H1 (cell line): ENCODE measurements at regions not wholly inside any gene's neighbourhood (a gene's known extent, or its start where the extent isn't known, plus 50 kb on each side); places are given as distances from the start of the nearest gene placed in this dataset.
"Not testable (repeated sequence)": the region's sequence is repeated elsewhere in the genome, so short reads cannot be mapped to it uniquely, and the experiment has no call there.

Experiments used
- CTCF ChIA-PET: fragments of 300-600 bp; sonication (Branson Sonifier 250); formaldehyde crosslinking; loops from one replicate; lab custom pipeline; 2021; ENCODE audit not compliant: partially characterized antibody; lab: Charles Lee
- POLR2A ChIA-PET: fragments of 300-600 bp; sonication (Branson Sonifier 250); formaldehyde crosslinking; loops from one replicate; lab custom pipeline; 2021; ENCODE audit warnings: inconsistent platforms; ENCODE audit not compliant: partially characterized antibody; lab: Charles Lee
- DNase-seq, 2 experiments: peaks; one replicate each; pipeline versions ENCODE4 v3.0.0 to v3.0.0-alpha.2; 2010 to 2022; ENCODE audit warnings: low spot score in 2 of 2, low read depth in 1 of 2, mixed read lengths in 1 of 2
- FAIRE-seq: peaks from 2 replicates; lab custom pipeline; 2011; peaks lifted over from hg19 to GRCh38; lab: Jason Lieb, UNC
- H2AFZ ChIP-seq: 2 replicates; pipeline ENCODE4 v1.8.1; 2012; ENCODE audit warnings: low read length, inconsistent platforms
- H2AK5ac ChIP-seq: 2 replicates; pipeline ENCODE4 v1.6.1; 2013; ENCODE audit warnings: low read depth, low read length
- H2BK120ac ChIP-seq: replicated peaks from 2 replicates; pipeline ENCODE3; 2013; ENCODE audit warnings: low read depth, low read length, inconsistent platforms
- H2BK12ac ChIP-seq: 2 replicates; pipeline ENCODE4 v1.6.1; 2013; ENCODE audit warnings: low read depth, low read length
- H2BK15ac ChIP-seq: 2 replicates; pipeline ENCODE4 v1.6.1; 2013; ENCODE audit warnings: low read length
- H2BK20ac ChIP-seq: 2 replicates; pipeline ENCODE4 v1.6.1; 2013; ENCODE audit warnings: low read length
- H2BK5ac ChIP-seq: 2 replicates; pipeline ENCODE4 v1.6.1; 2013; ENCODE audit warnings: low read depth, low read length
- H3K14ac ChIP-seq: 2 replicates; pipeline ENCODE4 v1.6.1; 2013; ENCODE audit warnings: inconsistent platforms; ENCODE audit not compliant: insufficient read length
- H3K18ac ChIP-seq: 2 replicates; pipeline ENCODE4 v1.6.1; 2013; ENCODE audit warnings: low read length; ENCODE audit errors: extremely low read depth
- H3K23ac ChIP-seq: 2 replicates; pipeline ENCODE4 v1.6.1; 2013; ENCODE audit warnings: inconsistent platforms; ENCODE audit not compliant: insufficient read length
- H3K23me2 ChIP-seq: 2 replicates; pipeline ENCODE4 v1.6.1; 2013; ENCODE audit warnings: low read depth, low read length
- H3K27ac ChIP-seq: 2 replicates; pipeline ENCODE4 v1.6.1; 2011; ENCODE audit warnings: low read depth, low read length, inconsistent platforms
- H3K27me3 ChIP-seq, 4 experiments: replicated peaks in 1 of 4; 1 replicate in 1 of 4; 2 replicates in 3 of 4; pipeline versions ENCODE4 v1.6.1 to v1.8.1; 2011 to 2013; ENCODE audit warnings: low read length in 3 of 4, mild to moderate bottlenecking in 3 of 4, inconsistent platforms in 2 of 4, mixed read lengths in 2 of 4, moderate library complexity in 1 of 4; ENCODE audit not compliant: control insufficient read depth in 3 of 4, insufficient read depth in 3 of 4; ENCODE audit errors: extremely low read depth in 1 of 4
- H3K36me3 ChIP-seq, 4 experiments: 2 replicates each; pipeline versions ENCODE4 v1.6.1 to v1.8.1; 2011 to 2013; ENCODE audit warnings: mild to moderate bottlenecking in 4 of 4, low read length in 3 of 4, moderate library complexity in 2 of 4, control low read depth in 1 of 4, inconsistent platforms in 1 of 4; ENCODE audit not compliant: insufficient read depth in 4 of 4, control insufficient read depth in 2 of 4
- H3K4ac ChIP-seq: replicated peaks from 2 replicates; pipeline ENCODE3; 2013; ENCODE audit warnings: low read length, low read depth, mixed read lengths, inconsistent platforms; ENCODE audit not compliant: insufficient read length
- H3K4me1 ChIP-seq, 4 experiments: replicated peaks in 1 of 4; 1 replicate in 1 of 4; 2 replicates in 3 of 4; pipeline versions ENCODE4 v1.6.1 to v1.8.1; 2011 to 2013; ENCODE audit warnings: low read length in 3 of 4, inconsistent platforms in 2 of 4, mixed read lengths in 1 of 4; ENCODE audit not compliant: insufficient read depth in 4 of 4, control insufficient read depth in 3 of 4
- H3K4me2 ChIP-seq, 2 experiments: 2 replicates each; pipeline versions ENCODE4 v1.6.1 to v1.8.1; 2011 to 2013; ENCODE audit warnings: low read depth in 2 of 2, low read length in 2 of 2, control low read depth in 1 of 2, inconsistent platforms in 1 of 2, mild to moderate bottlenecking in 1 of 2; ENCODE audit not compliant: insufficient read depth in 1 of 2
- H3K4me3 ChIP-seq, 4 experiments: fragments of 200-600, 300-600 bp in 1 of 4; sonication (generic), shearing (Covaris generic), sonication (Bioruptor Twin) in 1 of 4; 2 replicates each; pipeline versions ENCODE4 v1.5.1 to v1.8.1; 2011 to 2016; ENCODE audit warnings: low read length in 4 of 4, low read depth in 3 of 4, control low read depth in 2 of 4, inconsistent platforms in 2 of 4, mild to moderate bottlenecking in 2 of 4, mixed read lengths in 1 of 4, moderate library complexity in 1 of 4; ENCODE audit not compliant: insufficient read depth in 2 of 4; ENCODE audit errors: extremely low read depth in 1 of 4
- H3K56ac ChIP-seq: replicated peaks from 2 replicates; pipeline ENCODE3; 2013; ENCODE audit warnings: low read depth, mild to moderate bottlenecking, mixed read lengths, low read length, inconsistent platforms; ENCODE audit not compliant: insufficient read length
- H3K79me1 ChIP-seq: 2 replicates; pipeline ENCODE4 v1.6.1; 2013; ENCODE audit warnings: low read depth, low read length, control low read depth
- H3K79me2 ChIP-seq, 2 experiments: 2 replicates each; pipeline versions ENCODE4 v1.6.1 to v1.8.1; 2012 to 2013; ENCODE audit warnings: low read length in 2 of 2, mild to moderate bottlenecking in 2 of 2, inconsistent platforms in 1 of 2; ENCODE audit not compliant: insufficient read depth in 2 of 2, control insufficient read depth in 1 of 2
- H3K9ac ChIP-seq, 4 experiments: replicated peaks in 1 of 4; 1 replicate in 1 of 4; 2 replicates in 3 of 4; pipeline versions ENCODE4 v1.6.1 to v1.8.1; 2011 to 2013; ENCODE audit warnings: low read depth in 3 of 4, low read length in 3 of 4, control low read depth in 2 of 4, mild to moderate bottlenecking in 2 of 4, moderate library complexity in 2 of 4, inconsistent platforms in 1 of 4; ENCODE audit errors: extremely low read depth in 1 of 4
- H3K9me3 ChIP-seq, 2 experiments: 2 replicates each; pipeline versions ENCODE4 v1.6.1 to v1.8.1; 2012 to 2013; ENCODE audit warnings: mild to moderate bottlenecking in 2 of 2, moderate library complexity in 2 of 2, control low read depth in 1 of 2, inconsistent platforms in 1 of 2, low read depth in 1 of 2, low read length in 1 of 2, mixed read lengths in 1 of 2; ENCODE audit not compliant: insufficient read depth in 2 of 2
- H4K20me1 ChIP-seq, 2 experiments: replicated peaks in 1 of 2; 2 replicates each; pipeline versions ENCODE3 to v1.8.1; 2011 to 2013; ENCODE audit warnings: inconsistent platforms in 2 of 2, low read length in 2 of 2, mild to moderate bottlenecking in 1 of 2; ENCODE audit not compliant: insufficient read depth in 2 of 2, control insufficient read depth in 1 of 2
- H4K5ac ChIP-seq: 2 replicates; pipeline ENCODE4 v1.6.1; 2013; ENCODE audit warnings: low read length, low read depth, mixed read lengths, inconsistent platforms; ENCODE audit not compliant: insufficient read length
- H4K8ac ChIP-seq: 2 replicates; pipeline ENCODE4 v1.8.0; 2013; ENCODE audit warnings: mild to moderate bottlenecking, moderate library complexity, low read length, inconsistent platforms; ENCODE audit not compliant: insufficient read depth; ENCODE audit errors: extremely low read depth
- H4K91ac ChIP-seq: replicated peaks from 2 replicates; pipeline ENCODE3; 2013; ENCODE audit warnings: low read length, mixed read lengths, inconsistent platforms; ENCODE audit not compliant: insufficient read length
- WGBS, 2 experiments: shearing (Covaris generic) in 1 of 2; methylation state at CpG; one replicate each; pipeline versions ENCODE4 v1.1.6 to v1.1.7; 2013 to 2015; ENCODE audit warnings: low lambda C conversion rate in 2 of 2, mixed read lengths in 2 of 2, inconsistent platforms in 1 of 2, low coverage in 1 of 2, missing lambda C conversion rate in 1 of 2; ENCODE audit not compliant: insufficient replicate concordance in 2 of 2, insufficient coverage in 1 of 2, insufficient read length in 1 of 2; ENCODE audit errors: extremely low coverage in 1 of 2, missing lambda C conversion rate in 1 of 2; 5-methylcytosine and 5-hydroxymethylcytosine counted together

DNA sequence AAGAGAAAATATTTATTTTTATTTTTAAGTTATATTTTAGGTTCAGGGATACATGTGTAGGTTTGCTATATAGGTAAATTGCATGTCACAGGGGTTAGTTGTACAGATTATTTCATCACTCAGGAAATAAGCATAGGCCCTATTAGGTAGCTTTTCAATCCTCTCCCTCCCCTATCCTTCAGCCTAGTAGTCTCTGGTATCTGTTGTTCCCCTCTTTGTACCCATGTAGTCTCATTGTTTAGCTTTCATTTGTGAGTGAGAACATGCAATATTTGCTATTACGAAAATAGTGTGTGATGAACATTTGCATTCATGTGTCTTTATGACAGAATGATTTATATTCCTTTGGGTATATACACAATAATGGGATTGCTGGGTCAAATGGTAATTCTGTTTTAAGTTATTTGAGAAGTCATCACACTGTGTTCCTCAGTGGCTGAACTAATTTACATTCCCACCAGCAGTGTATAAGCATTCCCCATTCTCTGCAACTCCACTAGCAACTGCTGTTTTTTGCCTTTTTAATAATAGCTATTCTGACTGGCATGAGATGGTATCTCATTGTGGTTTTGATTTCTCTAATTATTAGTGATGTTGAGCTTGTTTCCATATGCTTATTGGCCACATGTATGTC is 863.3 kb downstream of the TTLL7 start:
- H2AFZ ChIP-seq, H3K23me2 ChIP-seq, H3K18ac ChIP-seq, H3K27ac ChIP-seq, H3K4ac ChIP-seq, H3K56ac ChIP-seq, H4K5ac ChIP-seq, H2BK5ac ChIP-seq, H3K4me2 ChIP-seq, H2BK120ac ChIP-seq, H3K27me3 ChIP-seq, H2AK5ac ChIP-seq, H2BK12ac ChIP-seq, H3K79me1 ChIP-seq, FAIRE-seq, POLR2A ChIA-PET, H3K4me3 ChIP-seq, H4K91ac ChIP-seq, H3K36me3 ChIP-seq, H4K8ac ChIP-seq, H3K9ac ChIP-seq, H3K14ac ChIP-seq, H3K4me1 ChIP-seq, DNase-seq, H2BK15ac ChIP-seq, H3K23ac ChIP-seq, H3K9me3 ChIP-seq, H4K20me1 ChIP-seq, H2BK20ac ChIP-seq, H3K79me2 ChIP-seq: not testable (repeated sequence)
- CTCF ChIA-PET = interaction anchor here (1.2 kb wide), 1 partner anchor 10 kb away, joined by 3 read pairs; no protein-coding TSS in a partner anchor
- 92% methylated on average over 1 of the region's 1 CpG; no CpG with 5 or more reads in 1 of the 2 experiments for WGBS, 2 experiments
